Lung (tissue), 11 donors: ENCODE measurements at regions not wholly inside any gene's neighbourhood (a gene's known extent, or its start where the extent isn't known, plus 50 kb on each side); places are given as distances from the start of the nearest gene placed in this dataset.

Experiments used
- ATAC-seq: fragments of 200-7000 bp; cut with Tn5 transposase; one replicate; pipeline ENCODE4 v1.9.1; 2020; ENCODE audit warnings: moderate number of reproducible peaks; ENCODE audit not compliant: insufficient read depth, low FRiP score
- DNase-seq, 3 donors: peaks; one replicate each; pipeline ENCODE4 v3.0.0-alpha.2; 2013 to 2017
- H3K27ac ChIP-seq, 2 donors: one replicate each; pipeline ENCODE4 v1.5.1; 2013; ENCODE audit warnings: mild to moderate bottlenecking in 2 of 2, moderate library complexity in 2 of 2, control low read depth in 1 of 2, inconsistent platforms in 1 of 2, low read depth in 1 of 2, low read length in 1 of 2
- H3K27me3 ChIP-seq, 3 donors: one replicate each; pipeline ENCODE4 v1.5.1; 2013; ENCODE audit warnings: low read length in 2 of 3; ENCODE audit not compliant: control insufficient read depth in 3 of 3, insufficient read depth in 3 of 3
- H3K36me3 ChIP-seq, 4 donors: one replicate each; pipeline ENCODE4 v1.5.1; 2013; ENCODE audit warnings: low read length in 4 of 4, mild to moderate bottlenecking in 1 of 4, moderate library complexity in 1 of 4; ENCODE audit not compliant: control insufficient read depth in 4 of 4, insufficient read depth in 4 of 4
- H3K4me1 ChIP-seq, 5 donors: one replicate each; pipeline ENCODE4 v1.5.1; 2013; ENCODE audit warnings: low read length in 5 of 5, mild to moderate bottlenecking in 2 of 5, moderate library complexity in 1 of 5; ENCODE audit not compliant: control insufficient read depth in 5 of 5, insufficient read depth in 5 of 5
- H3K4me3 ChIP-seq: one replicate; pipeline ENCODE4 v1.5.1; 2013; ENCODE audit warnings: mild to moderate bottlenecking, control low read depth, moderate library complexity
- H3K9ac ChIP-seq, 2 donors: one replicate each; pipeline ENCODE4 v1.5.1; 2013; ENCODE audit warnings: low read length in 2 of 2, control low read depth in 1 of 2; ENCODE audit not compliant: insufficient read depth in 1 of 2
- H3K9me3 ChIP-seq, 4 donors: one replicate each; pipeline ENCODE4 v1.5.1; 2013; ENCODE audit warnings: low read length in 3 of 4, mild to moderate bottlenecking in 1 of 4, moderate library complexity in 1 of 4; ENCODE audit not compliant: control insufficient read depth in 4 of 4, insufficient read depth in 3 of 4
- WGBS, 2 donors: extraction: QIAGEN DNeasy Blood & Tissue Kit; methylation state at CpG; one replicate each; pipeline ENCODE4 v1.1.7; 2013; 5-methylcytosine and 5-hydroxymethylcytosine counted together
- TF ChIP-seq, protein P1 (sequence below): IDR thresholded peaks from 2 replicates; pipeline ENCODE4 v1.5.1; 2012; ENCODE audit warnings: mild to moderate bottlenecking; ENCODE audit errors: control extremely low read depth, extremely low read depth
- donor health status: control.
- donor health status: control.
- donor health status: Bipolar disorder and iron deficiency.
- donor health status: healthy.
- donor health status: DM: yes; HTN: yes; CAD: no.

DNA sequence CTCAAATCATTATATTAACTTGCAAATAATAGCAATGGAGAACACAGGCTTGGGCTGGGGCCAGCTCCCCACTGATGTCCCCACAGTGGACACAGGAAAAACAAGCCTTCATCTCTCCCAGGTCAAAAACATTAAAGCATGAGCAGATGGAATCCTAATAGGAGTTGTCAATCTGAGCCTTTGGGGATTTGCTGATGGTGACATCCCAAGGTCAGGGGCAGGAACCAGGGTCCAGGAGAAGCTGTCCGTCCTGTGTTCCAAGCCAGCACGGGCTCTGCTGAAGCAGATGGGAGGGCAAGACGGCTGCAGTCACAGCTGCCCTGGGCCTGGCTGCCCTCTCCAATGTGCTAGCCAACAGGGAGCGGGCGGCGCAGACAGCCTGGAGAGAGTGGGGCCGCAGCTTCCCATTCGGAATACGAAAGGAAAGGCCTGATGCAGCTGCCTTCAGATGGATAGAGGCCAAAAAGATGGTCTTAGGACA is 135.5 kb downstream of the NDUFA10 start:
- WGBS, 2 donors = 75 to 86% methylated on average over 9 of the region's 9 CpGs
- DNase-seq = peak; percentile 76 to 79 (median 78)
- H3K4me3 ChIP-seq = no peak overlapping the region
- no peak overlapping the region for H3K9ac ChIP-seq
- ATAC-seq = no peak
- H3K27me3 ChIP-seq = peaks cover 0 to 5% (median 0%) of the 10 kb centered on the region in 3 donors
- no peaks in the 10 kb centered on the region for H3K36me3 ChIP-seq
- peaks cover 0 to 4% (median 2%) of the 10 kb centered on the region in 4 donors for H3K9me3 ChIP-seq
- peaks cover 0 to 17% (median 0%) of the 10 kb centered on the region in 5 donors for H3K4me1 ChIP-seq
- no peak overlapping the region for H3K27ac ChIP-seq
- TF ChIP-seq, protein P1, sequence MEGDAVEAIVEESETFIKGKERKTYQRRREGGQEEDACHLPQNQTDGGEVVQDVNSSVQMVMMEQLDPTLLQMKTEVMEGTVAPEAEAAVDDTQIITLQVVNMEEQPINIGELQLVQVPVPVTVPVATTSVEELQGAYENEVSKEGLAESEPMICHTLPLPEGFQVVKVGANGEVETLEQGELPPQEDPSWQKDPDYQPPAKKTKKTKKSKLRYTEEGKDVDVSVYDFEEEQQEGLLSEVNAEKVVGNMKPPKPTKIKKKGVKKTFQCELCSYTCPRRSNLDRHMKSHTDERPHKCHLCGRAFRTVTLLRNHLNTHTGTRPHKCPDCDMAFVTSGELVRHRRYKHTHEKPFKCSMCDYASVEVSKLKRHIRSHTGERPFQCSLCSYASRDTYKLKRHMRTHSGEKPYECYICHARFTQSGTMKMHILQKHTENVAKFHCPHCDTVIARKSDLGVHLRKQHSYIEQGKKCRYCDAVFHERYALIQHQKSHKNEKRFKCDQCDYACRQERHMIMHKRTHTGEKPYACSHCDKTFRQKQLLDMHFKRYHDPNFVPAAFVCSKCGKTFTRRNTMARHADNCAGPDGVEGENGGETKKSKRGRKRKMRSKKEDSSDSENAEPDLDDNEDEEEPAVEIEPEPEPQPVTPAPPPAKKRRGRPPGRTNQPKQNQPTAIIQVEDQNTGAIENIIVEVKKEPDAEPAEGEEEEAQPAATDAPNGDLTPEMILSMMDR = no peak

DNA sequence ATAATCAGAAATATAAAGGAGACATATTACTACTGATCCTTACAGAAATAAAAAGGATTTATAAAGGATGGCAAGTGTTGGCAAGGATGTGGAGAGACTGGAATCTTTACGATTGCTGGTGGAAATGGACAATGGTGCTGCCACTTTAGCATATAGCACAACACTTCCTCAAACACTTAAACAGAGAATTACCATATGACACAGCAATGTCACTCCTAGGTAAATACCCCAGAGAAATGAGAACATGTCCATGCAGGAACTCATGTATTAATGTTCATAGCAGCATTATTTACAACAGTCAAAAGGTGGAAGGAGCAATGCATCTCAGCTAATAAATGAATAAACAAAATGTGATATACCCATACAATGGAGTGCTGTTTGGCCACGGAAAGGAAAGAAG is 137.5 kb downstream of the NDUFA10 start:
- no peak overlapping the region for H3K4me3 ChIP-seq
- no peak overlapping the region for H3K9ac ChIP-seq
- DNase-seq = no peak
- peaks cover 0 to 17% (median 0%) of the 10 kb centered on the region in 5 donors for H3K4me1 ChIP-seq
- H3K27me3 ChIP-seq = no peaks in the 10 kb centered on the region
- no peak overlapping the region for H3K27ac ChIP-seq
- TF ChIP-seq, protein P1 = no peak
- no peak for ATAC-seq
- 76 to 86% methylated on average over 2 of the region's 2 CpGs for WGBS, 2 donors
- peaks cover 0 to 9% (median 3%) of the 10 kb centered on the region in 4 donors for H3K9me3 ChIP-seq
- no peaks in the 10 kb centered on the region for H3K36me3 ChIP-seq

DNA sequence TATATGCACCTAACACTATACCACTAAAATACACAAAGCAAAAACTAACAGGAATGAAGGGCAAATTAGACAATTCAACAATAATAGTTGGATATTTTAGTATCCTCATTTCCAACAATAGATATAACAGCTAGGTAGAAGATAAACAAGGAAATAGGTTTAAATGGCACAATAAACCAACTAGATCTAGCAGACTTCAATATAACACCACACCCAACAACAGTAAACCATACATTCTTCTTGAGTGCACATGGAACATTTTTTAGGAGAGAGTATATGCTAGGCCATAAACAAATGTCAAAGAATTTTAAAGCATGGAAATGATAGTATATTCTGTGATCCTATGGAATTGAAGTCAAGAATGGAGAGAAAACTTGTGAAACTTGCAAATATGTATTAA is 138.4 kb downstream of the NDUFA10 start:
- no peaks in the 10 kb centered on the region for H3K27me3 ChIP-seq
- no peak overlapping the region for H3K4me3 ChIP-seq
- H3K9me3 ChIP-seq = peaks cover 0 to 9% (median 3%) of the 10 kb centered on the region in 4 donors
- H3K9ac ChIP-seq = no peak overlapping the region
- TF ChIP-seq, protein P1 = no peak
- H3K27ac ChIP-seq = no peak overlapping the region
- H3K36me3 ChIP-seq = no peaks in the 10 kb centered on the region
- DNase-seq = no peak
- ATAC-seq = no peak
- peaks cover 0 to 22% (median 3%) of the 10 kb centered on the region in 5 donors for H3K4me1 ChIP-seq

DNA sequence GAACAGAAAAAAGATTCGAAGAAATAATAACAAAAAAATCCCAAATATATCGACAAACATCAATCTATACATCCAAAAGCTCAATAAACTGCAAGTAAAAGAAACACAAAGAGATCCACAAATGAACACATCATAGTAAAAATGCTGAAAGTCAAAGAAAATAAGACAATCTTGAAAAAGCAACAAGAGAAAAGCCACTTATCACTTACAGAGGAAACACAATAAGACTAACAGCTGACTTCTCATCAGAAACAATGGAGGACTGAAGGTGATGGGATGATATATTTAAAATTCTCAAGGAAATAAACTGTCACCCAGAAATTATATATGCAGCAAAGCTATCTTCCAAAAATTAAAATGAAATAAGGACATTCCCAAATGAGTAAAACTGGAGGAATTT is 140.3 kb downstream of the NDUFA10 start:
- Histone ChIP-seq H3K4me3 (no peak overlapping the region), H3K4me1 (peaks cover 0 to 19% (median 5%) of the 10 kb centered on the region in 5 donors), H3K27me3 (no peaks in the 10 kb centered on the region), H3K27ac (no peak overlapping the region), H3K36me3 (no peaks in the 10 kb centered on the region), H3K9me3 (peaks cover 0 to 9% (median 3%) of the 10 kb centered on the region in 4 donors), H3K9ac (no peak overlapping the region)
- no peak for DNase-seq
- 99 to 100% methylated on average over 2 of the region's 2 CpGs for WGBS, 2 donors
- TF ChIP-seq, protein P1 = no peak
- no peak for ATAC-seq
